ENCODE measurements at regions not wholly inside any gene's neighbourhood (a gene's known extent, or its start where the extent isn't known, plus 50 kb on each side); places are given as distances from the start of the nearest gene placed in this dataset.

DNA sequence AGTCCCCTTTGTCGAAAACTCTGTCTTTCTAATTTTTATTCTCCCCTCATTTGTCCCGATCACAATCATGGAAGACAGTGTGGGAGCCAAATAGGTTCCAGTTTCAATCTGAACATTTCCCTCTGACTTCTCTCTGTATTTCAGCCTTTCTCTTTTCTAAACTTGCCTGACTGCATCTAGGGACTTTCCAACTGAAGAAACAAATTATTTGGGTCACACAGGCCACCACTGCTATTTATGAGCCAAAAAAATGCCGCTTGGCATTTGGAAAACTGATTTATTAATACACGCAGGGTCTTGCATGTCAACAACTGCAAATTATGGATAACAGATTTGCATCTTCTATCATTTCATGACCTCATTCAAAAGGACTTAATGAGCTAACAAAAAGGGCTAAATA lies 55.2 kb upstream of the ELAC2 start:
- TF ChIP-seq EZH2 (IDR thresholded peaks at IDR 0.05; ENCODE audit: insufficient read depth, poor library complexity, severe bottlenecking) (no peak), EZH2phosphoT487 (IDR thresholded peaks at IDR 0.05; ENCODE audit: insufficient read depth, low read depth) (no peak)

Data from GM23248 (cell line).